H7 (cell line): ENCODE measurements at regions not wholly inside any gene's neighbourhood (a gene's known extent, or its start where the extent isn't known, plus 50 kb on each side); places are given as distances from the start of the nearest gene placed in this dataset.

Source experiments
- DNase-seq: peaks from one replicate; pipeline ENCODE4 v3.0.0; 2012
- H3K27me3 ChIP-seq: 2 replicates; pipeline ENCODE4 v1.6.0; 2011; ENCODE audit warnings: mild to moderate bottlenecking, low read length; ENCODE audit not compliant: control insufficient read depth, insufficient read depth
- H3K36me3 ChIP-seq: replicated peaks from 2 replicates; pipeline ENCODE4 v1.5.1; 2011; ENCODE audit warnings: low read length; ENCODE audit not compliant: control insufficient read depth, insufficient read depth
- H3K4me3 ChIP-seq: 2 replicates; pipeline ENCODE4 v1.5.1; 2011; ENCODE audit warnings: low read depth, mild to moderate bottlenecking, control low read depth, low read length, moderate library complexity; ENCODE audit not compliant: insufficient read depth

DNA sequence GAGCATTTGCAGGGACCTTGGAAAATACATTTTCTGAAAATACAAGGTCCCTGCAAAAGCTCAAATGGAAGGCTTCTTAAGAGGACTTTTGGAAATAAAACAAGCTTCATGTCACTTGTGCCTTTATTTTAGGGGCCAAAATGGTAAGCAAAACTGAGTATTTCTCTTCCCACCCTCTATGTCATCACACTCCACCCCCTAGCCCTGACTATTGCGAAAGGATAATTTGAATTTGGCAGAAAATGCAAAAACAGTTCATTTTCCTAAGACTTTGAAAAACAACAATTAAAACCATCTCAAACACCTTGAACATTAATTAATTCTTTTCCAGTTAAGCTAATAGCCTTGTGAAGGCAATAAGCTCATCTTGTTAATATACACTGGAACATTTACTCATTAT is 201.7 kb downstream of the TM2D1 start:
- no peak for DNase-seq
- Histone ChIP-seq H3K4me3 (no peak overlapping the region), H3K36me3 (no peaks in the 10 kb centered on the region), H3K27me3 (no peaks in the 10 kb centered on the region)

GRCh38 chr1:61520401-61520800 is 204.5 kb downstream of the TM2D1 start:
- H3K4me3 ChIP-seq: no peak overlapping the region
- H3K36me3 ChIP-seq: no peaks in the 10 kb centered on the region
- no peak for DNase-seq
- no peaks in the 10 kb centered on the region for H3K27me3 ChIP-seq

GRCh38 chr1:61519631-61520030 is 205.3 kb downstream of the TM2D1 start:
- Histone ChIP-seq H3K27me3 (no peaks in the 10 kb centered on the region), H3K4me3 (no peak overlapping the region), H3K36me3 (no peaks in the 10 kb centered on the region)
- DNase-seq: no peak

GRCh38 chr1:61518670-61519400 is 206.1 kb downstream of the TM2D1 start:
- H3K36me3 ChIP-seq: no peaks in the 10 kb centered on the region
- DNase-seq: no peak
- H3K27me3 ChIP-seq: no peaks in the 10 kb centered on the region
- H3K4me3 ChIP-seq: no peak overlapping the region

DNA sequence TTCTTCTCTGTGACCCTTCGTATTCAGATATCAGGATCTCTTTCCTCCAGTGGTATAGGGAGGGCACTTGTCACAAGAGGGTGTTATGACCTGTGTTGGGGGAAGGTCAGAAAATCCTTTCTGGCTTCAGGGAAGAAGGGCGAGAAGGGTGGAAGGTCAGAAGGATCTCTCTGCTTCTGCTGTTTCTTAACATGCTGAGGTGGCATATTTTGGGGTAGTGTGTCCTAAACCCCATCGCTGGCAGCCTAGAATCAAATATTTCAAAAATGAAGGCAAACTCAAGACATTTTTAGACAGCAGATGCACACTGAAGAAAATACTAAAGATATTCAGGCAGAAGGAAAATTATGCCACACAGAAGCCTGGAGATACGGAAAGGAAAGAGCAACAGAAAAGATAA is 207.6 kb downstream of the TM2D1 start:
- DNase-seq: no peak
- H3K36me3 ChIP-seq: no peaks in the 10 kb centered on the region
- H3K4me3 ChIP-seq: no peak overlapping the region
- H3K27me3 ChIP-seq: no peaks in the 10 kb centered on the region

- Histone ChIP-seq H3K4me3 (no peak overlapping the region), H3K36me3 (no peaks in the 10 kb centered on the region), H3K27me3 (no peaks in the 10 kb centered on the region)
- no peak for DNase-seq
These were observed 209.8 kb downstream of the TM2D1 start for GRCh38 chr1:61515096-61515495.
